ENCODE measurements at regions not wholly inside any gene's neighbourhood (a gene's known extent, or its start where the extent isn't known, plus 50 kb on each side); places are given as distances from the start of the nearest gene placed in this dataset.
"Not testable (repeated sequence)": the region's sequence is repeated elsewhere in the genome, so short reads cannot be mapped to it uniquely, and the experiment has no call there.

DNA sequence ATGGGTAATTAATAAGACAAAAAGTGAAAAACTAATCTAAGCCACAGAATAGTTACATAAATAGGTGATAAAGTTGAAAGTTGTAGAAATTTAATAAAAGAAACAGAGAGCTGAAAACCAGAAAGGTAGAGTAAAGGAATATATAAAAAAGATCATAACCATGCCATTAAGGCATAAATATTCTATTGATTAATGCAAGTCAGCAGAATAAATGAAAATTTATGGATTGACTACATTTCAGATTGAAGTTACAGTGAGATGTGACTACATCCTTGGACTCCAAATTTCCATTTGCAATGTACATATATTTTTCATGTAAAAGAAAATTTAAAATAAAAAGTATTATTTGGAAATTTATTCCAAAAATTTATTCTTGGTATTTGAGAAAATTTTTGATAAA lies 1225.7 kb downstream of the OTOL1 start:
- TF ChIP-seq, protein P1, sequence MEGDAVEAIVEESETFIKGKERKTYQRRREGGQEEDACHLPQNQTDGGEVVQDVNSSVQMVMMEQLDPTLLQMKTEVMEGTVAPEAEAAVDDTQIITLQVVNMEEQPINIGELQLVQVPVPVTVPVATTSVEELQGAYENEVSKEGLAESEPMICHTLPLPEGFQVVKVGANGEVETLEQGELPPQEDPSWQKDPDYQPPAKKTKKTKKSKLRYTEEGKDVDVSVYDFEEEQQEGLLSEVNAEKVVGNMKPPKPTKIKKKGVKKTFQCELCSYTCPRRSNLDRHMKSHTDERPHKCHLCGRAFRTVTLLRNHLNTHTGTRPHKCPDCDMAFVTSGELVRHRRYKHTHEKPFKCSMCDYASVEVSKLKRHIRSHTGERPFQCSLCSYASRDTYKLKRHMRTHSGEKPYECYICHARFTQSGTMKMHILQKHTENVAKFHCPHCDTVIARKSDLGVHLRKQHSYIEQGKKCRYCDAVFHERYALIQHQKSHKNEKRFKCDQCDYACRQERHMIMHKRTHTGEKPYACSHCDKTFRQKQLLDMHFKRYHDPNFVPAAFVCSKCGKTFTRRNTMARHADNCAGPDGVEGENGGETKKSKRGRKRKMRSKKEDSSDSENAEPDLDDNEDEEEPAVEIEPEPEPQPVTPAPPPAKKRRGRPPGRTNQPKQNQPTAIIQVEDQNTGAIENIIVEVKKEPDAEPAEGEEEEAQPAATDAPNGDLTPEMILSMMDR (IDR thresholded peaks at IDR 0.05; ENCODE audit: low read length, missing control alignments): no peak
- no peak overlapping the region for H3K4me3 ChIP-seq (replicated peaks; ENCODE audit: low read depth, low read length)
- no peak for DNase-seq (ENCODE audit: low read depth)

DNA sequence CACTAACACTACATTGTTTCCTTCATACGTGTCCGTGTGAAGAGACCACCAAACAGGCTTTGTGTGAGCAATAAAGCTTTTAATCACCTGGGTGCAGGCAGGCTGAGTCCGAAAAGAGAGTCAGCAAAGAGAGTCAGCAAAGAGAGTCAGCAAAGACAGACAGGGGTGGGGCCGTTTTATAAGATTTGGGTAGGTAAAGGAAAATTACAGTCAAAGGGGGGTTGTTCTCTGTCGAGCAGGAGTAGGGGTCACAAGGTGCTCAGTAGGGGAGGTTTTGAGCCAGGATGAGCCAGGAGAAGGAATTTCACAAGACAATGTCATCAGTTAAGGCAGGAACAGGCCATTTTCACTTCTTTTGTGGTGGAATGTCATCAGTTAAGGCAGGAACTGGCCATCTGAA lies 1226.2 kb downstream of the OTOL1 start:
- not testable (repeated sequence) for H3K4me3 ChIP-seq (replicated peaks; ENCODE audit: low read depth, low read length); DNase-seq (ENCODE audit: low read depth)

DNA sequence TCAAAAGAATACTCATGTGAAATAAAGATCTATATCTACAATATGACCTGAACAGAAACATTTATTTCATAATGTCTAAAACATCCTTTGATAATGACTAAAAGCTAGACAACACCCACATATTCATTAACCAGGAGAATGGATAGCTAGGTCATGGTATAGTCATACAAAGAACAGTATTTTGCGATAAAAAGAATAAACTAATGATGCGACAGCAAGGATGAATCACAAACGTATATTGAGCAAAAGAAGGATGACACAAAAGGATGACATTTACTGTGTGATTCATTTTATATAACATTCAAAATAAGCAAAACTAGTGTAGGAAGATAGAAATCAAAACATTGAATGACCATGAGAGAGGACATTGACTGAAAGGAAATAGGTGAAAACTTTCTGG lies 1233.1 kb downstream of the OTOL1 start:
- no peak overlapping the region for H3K4me3 ChIP-seq (replicated peaks; ENCODE audit: low read depth, low read length)
- no peak for DNase-seq (ENCODE audit: low read depth)
- TF ChIP-seq, protein P1 (IDR thresholded peaks at IDR 0.05; ENCODE audit: low read length, missing control alignments): no peak

DNA sequence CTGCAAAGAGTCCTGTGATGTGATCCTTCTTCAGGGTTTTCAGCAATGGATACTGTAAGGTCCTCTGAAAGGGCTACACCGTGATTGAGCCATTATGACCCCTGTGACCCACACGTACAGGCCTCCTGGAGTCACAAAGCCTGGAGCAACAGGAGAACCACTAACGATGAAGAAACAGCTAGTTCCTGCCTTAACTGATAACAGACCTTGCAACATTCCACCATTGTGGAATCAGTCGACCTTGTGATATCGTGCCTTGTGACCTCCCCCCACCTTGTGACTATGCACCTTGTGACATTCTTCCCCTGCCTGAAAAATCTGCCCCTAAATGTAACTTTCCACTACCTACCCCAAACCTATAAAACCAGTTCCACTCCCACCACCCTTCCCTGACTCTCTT lies 1235.4 kb downstream of the OTOL1 start:
- not testable (repeated sequence) for H3K4me3 ChIP-seq (replicated peaks; ENCODE audit: low read depth, low read length); DNase-seq (ENCODE audit: low read depth)

DNA sequence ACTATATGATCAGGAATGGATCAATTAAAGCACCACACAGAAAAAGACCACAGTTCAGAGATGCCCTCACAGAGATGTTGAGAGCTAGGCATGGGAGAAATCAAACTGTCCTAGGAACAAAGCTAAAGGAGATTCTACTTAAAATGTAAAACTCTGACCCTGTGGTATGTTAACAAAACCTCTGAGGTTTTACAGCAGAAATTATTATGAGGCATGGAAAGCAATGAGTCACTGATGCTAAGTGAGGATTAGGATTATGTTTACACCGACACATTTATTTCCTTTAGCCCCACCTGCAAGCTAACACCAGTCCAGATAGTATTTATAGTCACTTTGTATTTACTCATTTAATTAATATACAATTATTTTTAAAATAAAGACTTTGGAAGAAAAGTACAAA lies 1242.2 kb downstream of the OTOL1 start:
- no peak overlapping the region for H3K4me3 ChIP-seq (replicated peaks; ENCODE audit: low read depth, low read length)
- TF ChIP-seq, protein P1 (IDR thresholded peaks at IDR 0.05; ENCODE audit: low read length, missing control alignments): no peak
- DNase-seq (ENCODE audit: low read depth): no peak

DNA sequence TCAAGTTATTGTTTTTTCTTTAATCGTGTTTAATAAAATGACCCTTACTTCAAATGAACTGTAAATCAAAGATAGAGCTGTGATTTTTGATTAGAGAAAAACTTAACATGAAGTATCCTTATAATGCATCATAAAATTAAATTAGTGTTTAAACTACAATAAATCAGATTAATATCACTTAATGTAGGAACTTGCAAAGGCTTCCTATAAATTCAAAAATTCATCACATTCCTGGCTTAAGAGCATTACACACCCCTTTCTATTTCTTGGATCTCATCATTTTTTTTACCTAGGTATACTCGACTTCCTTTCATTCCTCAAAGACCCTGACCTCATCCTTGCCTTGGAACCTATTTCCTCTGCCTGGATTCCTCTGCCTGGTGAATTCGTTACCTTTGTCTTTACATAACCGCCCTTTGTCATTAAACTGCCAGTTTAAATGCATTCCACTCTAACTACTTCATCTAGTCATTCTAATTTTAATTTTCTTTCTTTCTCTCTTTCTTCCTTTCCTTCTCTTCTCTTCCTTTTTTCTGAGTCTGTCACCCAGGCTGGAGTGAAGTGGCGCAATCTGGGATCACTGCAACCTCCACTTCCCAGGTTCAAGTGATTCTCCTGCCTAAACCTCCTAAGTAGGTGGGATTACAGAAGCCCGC lies 1244.5 kb downstream of the OTOL1 start:
- no peak overlapping the region for H3K4me3 ChIP-seq (replicated peaks; ENCODE audit: low read depth, low read length)
- no peak for DNase-seq (ENCODE audit: low read depth)
- TF ChIP-seq, protein P1 (IDR thresholded peaks at IDR 0.05; ENCODE audit: low read length, missing control alignments): no peak

DNA sequence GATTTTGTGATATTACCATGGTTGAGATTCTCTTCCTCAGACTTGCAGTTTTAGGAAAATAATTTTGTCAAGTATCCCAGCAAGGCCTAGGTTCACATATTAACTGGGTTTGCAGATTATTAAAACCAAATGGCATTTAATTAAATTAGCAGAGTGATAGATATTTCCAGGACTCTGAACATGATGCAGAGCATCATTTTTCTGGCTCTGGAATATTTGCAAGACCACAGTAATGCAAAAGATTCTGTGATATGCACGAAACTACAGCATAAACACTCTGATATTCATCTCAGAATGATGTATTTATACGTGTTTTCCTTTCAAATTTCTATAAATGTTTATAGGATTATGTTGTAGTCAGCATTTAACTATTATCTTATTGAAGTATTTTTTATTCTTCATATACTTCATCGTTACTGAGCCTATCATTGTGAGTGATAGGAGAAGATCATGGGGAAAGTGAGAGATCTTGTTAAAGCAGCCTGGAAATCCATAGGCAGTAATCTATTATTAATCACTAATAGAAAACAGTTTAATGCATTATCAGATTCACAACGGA lies 1245.6 kb downstream of the OTOL1 start:
- H3K4me3 ChIP-seq (replicated peaks; ENCODE audit: low read depth, low read length): no peak overlapping the region
- DNase-seq (ENCODE audit: low read depth): no peak

DNA sequence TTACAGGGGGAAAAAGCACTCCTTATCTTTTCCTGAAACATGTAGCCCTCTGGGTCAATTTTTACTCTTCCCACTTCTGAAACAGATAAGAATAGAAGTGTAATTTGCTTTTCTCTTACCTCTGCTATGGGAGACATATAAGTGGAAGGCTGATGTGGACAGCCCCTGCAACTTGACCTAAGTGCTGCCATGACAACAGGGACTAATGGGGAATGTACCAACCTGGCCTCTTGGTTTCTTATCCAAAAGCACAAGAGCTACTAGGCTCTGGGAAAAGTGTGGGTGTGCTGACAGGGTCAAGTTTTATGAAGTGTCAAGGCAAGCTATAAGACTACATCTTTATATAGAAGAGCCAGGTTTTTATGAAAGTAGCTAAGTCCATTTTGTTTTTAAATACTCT lies 1246.5 kb downstream of the OTOL1 start:
- TF ChIP-seq, protein P1 (IDR thresholded peaks at IDR 0.05; ENCODE audit: low read length, missing control alignments): no peak
- H3K4me3 ChIP-seq (replicated peaks; ENCODE audit: low read depth, low read length): no peak overlapping the region
- DNase-seq (ENCODE audit: low read depth): no peak

More for the DNA sequence above, 1245.6 kb downstream of the OTOL1 start:
- TF ChIP-seq, protein P1 (IDR thresholded peaks at IDR 0.05; ENCODE audit: low read length, missing control alignments): no peak
